NCI-H2029 (cell line): ENCODE measurements at regions not wholly inside any gene's neighbourhood (a gene's known extent, or its start where the extent isn't known, plus 50 kb on each side); places are given as distances from the start of the nearest gene placed in this dataset.
"Not testable (repeated sequence)": the region's sequence is repeated elsewhere in the genome, so short reads cannot be mapped to it uniquely, and the experiment has no call there.

ENCODE experiments used
- DNase-seq: peaks from one replicate; lab custom pipeline; 2025; lab: John Stamatoyannopoulos, UW

GRCh38 chr5:74534397-74535129 is 106.0 kb downstream of the ENC1 start:
- DNase-seq, result no peak

GRCh38 chr5:74530326-74531050 is 110.0 kb downstream of the ENC1 start:
- no peak for DNase-seq

- DNase-seq, result no peak
These were observed 111.4 kb downstream of the ENC1 start for GRCh38 chr5:74529101-74529500.

GRCh38 chr5:74526111-74526510 is 114.4 kb downstream of the ENC1 start:
- no peak for DNase-seq

- DNase-seq, result not testable (repeated sequence)
These were observed 115.8 kb downstream of the ENC1 start for GRCh38 chr5:74524767-74525166.

GRCh38 chr5:74523698-74524097 is 116.8 kb downstream of the ENC1 start:
- DNase-seq, result not testable (repeated sequence)

- DNase-seq, result not testable (repeated sequence)
These were observed 117.7 kb downstream of the ENC1 start for GRCh38 chr5:74522838-74523237.

- DNase-seq, result no peak
These were observed 119.1 kb downstream of the ENC1 start for GRCh38 chr5:74521401-74521800.

- no peak for DNase-seq
These were observed 120.8 kb downstream of the ENC1 start for GRCh38 chr5:74519679-74520078.

GRCh38 chr5:74519161-74519571 is 121.4 kb downstream of the ENC1 start:
- no peak for DNase-seq

GRCh38 chr5:74517700-74518099 is 122.8 kb downstream of the ENC1 start:
- no peak for DNase-seq

- no peak for DNase-seq
These were observed 124.3 kb downstream of the ENC1 start for GRCh38 chr5:74516211-74516636.

- DNase-seq, result no peak
These were observed 125.5 kb downstream of the ENC1 start for GRCh38 chr5:74514888-74515551.

GRCh38 chr5:74511770-74512169 is 128.8 kb downstream of the ENC1 start:
- not testable (repeated sequence) for DNase-seq

GRCh38 chr5:74510476-74511075 is 130.0 kb downstream of the ENC1 start:
- DNase-seq, result no peak

GRCh38 chr5:74507370-74508005 is 133.0 kb downstream of the ENC1 start:
- no peak for DNase-seq

GRCh38 chr5:74506119-74506518 is 134.4 kb downstream of the ENC1 start:
- no peak for DNase-seq

- DNase-seq, result no peak
These were observed 136.1 kb downstream of the ENC1 start for GRCh38 chr5:74504463-74504862.

- no peak for DNase-seq
These were observed 138.0 kb downstream of the ENC1 start for GRCh38 chr5:74502479-74502950.

GRCh38 chr5:74501674-74502478 is 138.7 kb downstream of the ENC1 start:
- no peak for DNase-seq
